Heart left ventricle (tissue), 16 donors: ENCODE measurements at regions not wholly inside any gene's neighbourhood (a gene's known extent, or its start where the extent isn't known, plus 50 kb on each side); places are given as distances from the start of the nearest gene placed in this dataset.

ENCODE experiments used
- ATAC-seq, 4 donors: fragments of 200-7000 bp; cut with Tn5 transposase; one replicate each; pipeline ENCODE4 v1.9.1; 2020 to 2022; ENCODE audit warnings: moderate library complexity in 4 of 4, mild to moderate bottlenecking in 3 of 4, moderate number of reproducible peaks in 1 of 4
- DNase-seq, 5 donors: peaks; one replicate each; pipeline ENCODE4 v3.0.0-alpha.2; 2020
- H3K27ac ChIP-seq, 12 donors: fragments of 200-600 bp; sonication (generic) in 4 of 12; one replicate each; pipeline versions ENCODE4 v1.5.0 to v1.8.0; 2016 to 2022; ENCODE audit warnings: mild to moderate bottlenecking in 2 of 12
- H3K27me3 ChIP-seq, 9 donors: fragments of 200-600 bp; sonication (generic) in 2 of 9; one replicate each; pipeline versions ENCODE4 v1.5.1 to v1.8.0; 2016 to 2022; ENCODE audit warnings: mild to moderate bottlenecking in 3 of 9
- H3K36me3 ChIP-seq, 9 donors: fragments of 200-600 bp; sonication (generic) in 2 of 9; one replicate each; pipeline versions ENCODE4 v1.5.0 to v1.8.0; 2018 to 2022; ENCODE audit warnings: mild to moderate bottlenecking in 2 of 9
- H3K4me1 ChIP-seq, 12 donors: fragments of 200-600 bp; sonication (generic) in 4 of 12; one replicate each; pipeline versions ENCODE4 v1.5.0 to v1.8.0; 2016 to 2022; ENCODE audit warnings: mild to moderate bottlenecking in 3 of 12
- H3K4me3 ChIP-seq, 12 donors: fragments of 200-600 bp; sonication (generic) in 4 of 12; one replicate each; pipeline versions ENCODE4 v1.5.0 to v1.8.0; 2017 to 2022; ENCODE audit warnings: mild to moderate bottlenecking in 9 of 12, moderate library complexity in 4 of 12
- H3K9me3 ChIP-seq, 12 donors: fragments of 200-600 bp; sonication (generic) in 4 of 12; one replicate each; pipeline versions ENCODE4 v1.5.0 to v1.8.0; 2016 to 2022; ENCODE audit warnings: mild to moderate bottlenecking in 1 of 12
- POLR2A ChIP-seq, 2 donors: fragments of 450-650 bp; IDR thresholded peaks; one replicate each; pipeline ENCODE4 v1.6.1; 2017; ENCODE audit warnings: antibody characterized with exemption in 2 of 2, mild to moderate bottlenecking in 2 of 2, moderate library complexity in 2 of 2
- WGBS, 4 donors: extraction: QIAGEN DNeasy Blood & Tissue Kit in 2 of 4; methylation state at CpG; one replicate each; pipeline versions ENCODE4 v1.1.5 to v1.1.7; 2013 to 2018; 5-methylcytosine and 5-hydroxymethylcytosine counted together
- intact Hi-C, 10 donors: fragments of 100-400 bp; cut with DNase I; formaldehyde crosslinking; loops; one replicate each; pipeline versions ENCODE4 v1.11.1 to v1.14.2; 2022
- TF ChIP-seq, protein P1 (sequence below), 12 donors: fragments of 200-600 bp; sonication (generic) in 4 of 12; IDR thresholded peaks; one replicate each; pipeline versions ENCODE4 v1.5.0 to v1.8.0; 2018 to 2022; ENCODE audit warnings: antibody characterized with exemption in 12 of 12, mild to moderate bottlenecking in 5 of 12
- donor health status: ischemic (EF 13 %, LVEDD 7.1; RV severe dilation, severe dysfunction).
- donor health status: healthy with polysubstance abuse.
- donor health status: DM: no; HTN: yes; CAD: no.
- donor health status: DM: no; HTN: no; CAD: no.
- donor health status: ischemic (EF 25% LVEDD 6.9; RV normal size, moderate dysfunction).
- donor health status: ischemic (EF 25% LVEDD 5.7; RV mildly dilated, moderate dysfunction).
- donor health status: healthy.
- donor health status: DM: yes; HTN: yes; CAD: no.
- donor health status: ischemic (EF 35%, LVEDD 5.7; RV mildly dilated, moderate dysfunction).
- donor health status: nonischemic (EF 11% LVEDD 7.7; RV severe dilation, severe dysfunction).
- donor health status: DM: yes; HTN: yes; CAD: no.
- donor health status: PGD.
- donor health status: ischemic (EF 29% LVEDD 5.4; RV normal size, mild dysfunction).
- donor health status: nonischemic (EF 23%, LVEDD 6.1; RV moderate dilation, normal function).

DNA sequence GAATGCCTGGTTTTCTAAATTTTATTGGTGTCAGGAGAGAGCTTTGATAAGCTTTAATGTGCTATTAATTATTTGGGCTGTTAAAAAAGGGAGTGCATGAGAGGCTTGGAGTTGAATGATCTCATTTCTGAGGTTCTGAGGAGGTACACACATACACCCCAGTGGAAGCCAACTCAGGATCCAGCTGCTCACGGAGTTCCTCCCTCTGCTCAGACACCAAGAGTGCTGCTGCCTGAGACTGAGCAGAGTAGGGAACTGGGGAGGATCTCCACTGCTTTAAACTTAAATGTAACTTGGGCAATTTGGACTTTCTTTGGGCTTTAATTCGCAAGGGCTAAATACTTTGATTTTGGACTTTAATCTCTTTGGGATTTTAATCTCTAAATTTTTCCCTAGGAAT is 414.4 kb upstream of the CADM1 start:
- DNase-seq, result no peak
- intact Hi-C loops, result no loop called here
- Histone ChIP-seq H3K9me3 (no peaks in the 10 kb centered on the region), H3K4me3 (no peak overlapping the region), H3K36me3 (no peaks in the 10 kb centered on the region), H3K27me3 (peaks cover 0 to 6% (median 0%) of the 10 kb centered on the region in 9 donors), H3K27ac (peak overlapping the region in 1 of 12 donors; percentile 18), H3K4me1 (peaks cover 0 to 15% (median 0%) of the 10 kb centered on the region in 12 donors)
- 75 to 83% (median 78%) methylated on average over 2 of the region's 2 CpGs for WGBS, 4 donors
- TF ChIP-seq, protein P1, sequence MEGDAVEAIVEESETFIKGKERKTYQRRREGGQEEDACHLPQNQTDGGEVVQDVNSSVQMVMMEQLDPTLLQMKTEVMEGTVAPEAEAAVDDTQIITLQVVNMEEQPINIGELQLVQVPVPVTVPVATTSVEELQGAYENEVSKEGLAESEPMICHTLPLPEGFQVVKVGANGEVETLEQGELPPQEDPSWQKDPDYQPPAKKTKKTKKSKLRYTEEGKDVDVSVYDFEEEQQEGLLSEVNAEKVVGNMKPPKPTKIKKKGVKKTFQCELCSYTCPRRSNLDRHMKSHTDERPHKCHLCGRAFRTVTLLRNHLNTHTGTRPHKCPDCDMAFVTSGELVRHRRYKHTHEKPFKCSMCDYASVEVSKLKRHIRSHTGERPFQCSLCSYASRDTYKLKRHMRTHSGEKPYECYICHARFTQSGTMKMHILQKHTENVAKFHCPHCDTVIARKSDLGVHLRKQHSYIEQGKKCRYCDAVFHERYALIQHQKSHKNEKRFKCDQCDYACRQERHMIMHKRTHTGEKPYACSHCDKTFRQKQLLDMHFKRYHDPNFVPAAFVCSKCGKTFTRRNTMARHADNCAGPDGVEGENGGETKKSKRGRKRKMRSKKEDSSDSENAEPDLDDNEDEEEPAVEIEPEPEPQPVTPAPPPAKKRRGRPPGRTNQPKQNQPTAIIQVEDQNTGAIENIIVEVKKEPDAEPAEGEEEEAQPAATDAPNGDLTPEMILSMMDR (IDR thresholded peaks at IDR 0.05), result no peak
- no peak for TF ChIP-seq POLR2A (IDR thresholded peaks at IDR 0.05)
- ATAC-seq, result peak in 1 of 4 donors; percentile 60

DNA sequence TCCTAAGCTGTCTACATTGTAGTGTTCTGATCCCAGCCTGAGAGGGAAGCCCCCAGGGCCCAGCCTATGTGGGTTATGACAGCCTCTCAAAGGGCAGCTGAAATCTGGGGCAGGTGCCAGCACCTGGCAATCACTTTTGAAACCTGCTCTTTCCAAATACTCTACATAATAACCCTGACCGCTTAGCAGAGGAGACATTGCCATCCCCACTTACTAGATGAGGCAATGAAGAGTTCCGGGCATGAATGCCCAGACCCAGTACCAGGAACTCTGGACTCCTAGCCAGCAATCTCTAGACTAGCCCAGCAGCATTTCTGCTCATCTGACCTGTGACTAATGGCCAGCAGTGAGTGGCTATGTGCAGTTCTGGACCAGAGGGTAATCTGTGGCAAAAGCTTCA is 412.4 kb upstream of the CADM1 start:
- Histone ChIP-seq H3K36me3 (no peaks in the 10 kb centered on the region), H3K27me3 (peaks cover 0 to 6% (median 0%) of the 10 kb centered on the region in 9 donors), H3K27ac (no peak overlapping the region), H3K9me3 (no peaks in the 10 kb centered on the region), H3K4me1 (peaks cover 0 to 15% (median 0%) of the 10 kb centered on the region in 12 donors), H3K4me3 (no peak overlapping the region)
- 34 to 93% (median 42%) methylated on average over 2 of the region's 2 CpGs; no CpG with 5 or more reads in 1 of the 4 donors for WGBS, 4 donors
- peak in 1 of 4 donors; percentile 8 for ATAC-seq
- DNase-seq, result no peak
- TF ChIP-seq, protein P1 (IDR thresholded peaks at IDR 0.05), result no peak
- TF ChIP-seq POLR2A (IDR thresholded peaks at IDR 0.05), result no peak
- intact Hi-C loops, result no loop called here

GRCh38 chr11:115912484-115912945 is 408.3 kb upstream of the CADM1 start:
- intact Hi-C loops, result no loop called here
- no peak overlapping the region for H3K27ac ChIP-seq
- TF ChIP-seq, protein P1 (IDR thresholded peaks at IDR 0.05), result peak in 2 of 12 donors; percentile 21 to 29
- no peak for TF ChIP-seq POLR2A (IDR thresholded peaks at IDR 0.05)
- H3K4me1 ChIP-seq, result peaks cover 0 to 6% (median 0%) of the 10 kb centered on the region in 12 donors
- no peak overlapping the region for H3K4me3 ChIP-seq
- 87 to 89% (median 88%) methylated on average over 2 of the region's 2 CpGs for WGBS, 4 donors
- H3K27me3 ChIP-seq, result peaks cover 0 to 10% (median 0%) of the 10 kb centered on the region in 9 donors
- ATAC-seq (peak in 3 of 4 donors; percentile 24 to 45 (median 36)), DNase-seq (no peak)
- H3K36me3 ChIP-seq, result no peaks in the 10 kb centered on the region
- no peaks in the 10 kb centered on the region for H3K9me3 ChIP-seq

GRCh38 chr11:115911613-115912346 is 407.6 kb upstream of the CADM1 start:
- DNase-seq, result no peak
- 72 to 81% (median 77%) methylated on average over 14 of the region's 14 CpGs for WGBS, 4 donors
- no peak overlapping the region for H3K4me3 ChIP-seq
- TF ChIP-seq, protein P1 (IDR thresholded peaks at IDR 0.05), result no peak
- no peak for TF ChIP-seq POLR2A (IDR thresholded peaks at IDR 0.05)
- H3K27ac ChIP-seq, result no peak overlapping the region
- H3K4me1 ChIP-seq, result peaks cover 0 to 6% (median 0%) of the 10 kb centered on the region in 12 donors
- H3K27me3 ChIP-seq, result peaks cover 0 to 10% (median 0%) of the 10 kb centered on the region in 9 donors
- no peak for ATAC-seq
- intact Hi-C loops, result no loop called here
- no peaks in the 10 kb centered on the region for H3K9me3 ChIP-seq
- H3K36me3 ChIP-seq, result no peaks in the 10 kb centered on the region
